ENCODE measurements at regions not wholly inside any gene's neighbourhood (a gene's known extent, or its start where the extent isn't known, plus 50 kb on each side); places are given as distances from the start of the nearest gene placed in this dataset.

- TF ChIP-seq CTCF (conservative IDR thresholded peaks at IDR 0.05; ENCODE audit: low read length) (no peak), EZH2phosphoT487 (IDR thresholded peaks at IDR 0.05; ENCODE audit: borderline replicate concordance) (no peak)
Measured at GRCh38 chr6:23511817-23512216, 614.2 kb upstream of the NRSN1 start.

Measured in Loucy (cell line).